22Rv1 (cell line): ENCODE measurements at regions not wholly inside any gene's neighbourhood (a gene's known extent, or its start where the extent isn't known, plus 50 kb on each side); places are given as distances from the start of the nearest gene placed in this dataset.

ENCODE experiments used
- ZFX ChIP-seq: fragments of 450-650 bp; IDR thresholded peaks from 2 replicates; pipeline ENCODE4 v1.6.1; 2017; ENCODE audit warnings: antibody characterized with exemption, borderline replicate concordance
- TF ChIP-seq, protein P1 (sequence below): fragments of 450-650 bp; IDR thresholded peaks from 2 replicates; pipeline ENCODE4 v1.5.1; 2017; ENCODE audit warnings: mild to moderate bottlenecking

- TF ChIP-seq, protein P1, sequence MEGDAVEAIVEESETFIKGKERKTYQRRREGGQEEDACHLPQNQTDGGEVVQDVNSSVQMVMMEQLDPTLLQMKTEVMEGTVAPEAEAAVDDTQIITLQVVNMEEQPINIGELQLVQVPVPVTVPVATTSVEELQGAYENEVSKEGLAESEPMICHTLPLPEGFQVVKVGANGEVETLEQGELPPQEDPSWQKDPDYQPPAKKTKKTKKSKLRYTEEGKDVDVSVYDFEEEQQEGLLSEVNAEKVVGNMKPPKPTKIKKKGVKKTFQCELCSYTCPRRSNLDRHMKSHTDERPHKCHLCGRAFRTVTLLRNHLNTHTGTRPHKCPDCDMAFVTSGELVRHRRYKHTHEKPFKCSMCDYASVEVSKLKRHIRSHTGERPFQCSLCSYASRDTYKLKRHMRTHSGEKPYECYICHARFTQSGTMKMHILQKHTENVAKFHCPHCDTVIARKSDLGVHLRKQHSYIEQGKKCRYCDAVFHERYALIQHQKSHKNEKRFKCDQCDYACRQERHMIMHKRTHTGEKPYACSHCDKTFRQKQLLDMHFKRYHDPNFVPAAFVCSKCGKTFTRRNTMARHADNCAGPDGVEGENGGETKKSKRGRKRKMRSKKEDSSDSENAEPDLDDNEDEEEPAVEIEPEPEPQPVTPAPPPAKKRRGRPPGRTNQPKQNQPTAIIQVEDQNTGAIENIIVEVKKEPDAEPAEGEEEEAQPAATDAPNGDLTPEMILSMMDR = no peak
- no peak for TF ChIP-seq ZFX
Measured at GRCh38 chrX:69256291-69256565, 91.0 kb upstream of the PJA1 start.
